GM18867 (cell line): ENCODE measurements at regions not wholly inside any gene's neighbourhood (a gene's known extent, or its start where the extent isn't known, plus 50 kb on each side); places are given as distances from the start of the nearest gene placed in this dataset.
"Not testable (repeated sequence)": the region's sequence is repeated elsewhere in the genome, so short reads cannot be mapped to it uniquely, and the experiment has no call there.

Experiments used
- ATAC-seq: cut with Tn5 transposase; IDR thresholded peaks from one replicate; pipeline ENCODE4 v1.9.1; 2021; ENCODE audit warnings: mild to moderate bottlenecking, moderate library complexity; ENCODE audit not compliant: unreplicated experiment

GRCh38 chr16:29355339-29356059, 51.0 kb downstream of the NPIPB11 start:
- not testable (repeated sequence) for ATAC-seq

- ATAC-seq: not testable (repeated sequence)
These were observed 52.1 kb downstream of the NPIPB11 start for GRCh38 chr16:29354449-29354848.

GRCh38 chr16:29352617-29352999, 53.9 kb downstream of the NPIPB11 start:
- ATAC-seq: not testable (repeated sequence)

GRCh38 chr16:29351970-29352616, 54.4 kb downstream of the NPIPB11 start:
- not testable (repeated sequence) for ATAC-seq

GRCh38 chr16:29351271-29351969, 55.1 kb downstream of the NPIPB11 start:
- not testable (repeated sequence) for ATAC-seq

GRCh38 chr16:29349966-29350365, 56.5 kb downstream of the NPIPB11 start:
- ATAC-seq: not testable (repeated sequence)

- not testable (repeated sequence) for ATAC-seq
These were observed 57.8 kb downstream of the NPIPB11 start for GRCh38 chr16:29348748-29349147.

GRCh38 chr16:29348123-29348690, 58.3 kb downstream of the NPIPB11 start:
- not testable (repeated sequence) for ATAC-seq

- ATAC-seq: peak; percentile 37
These were observed 59.5 kb downstream of the NPIPB11 start for GRCh38 chr16:29346796-29347580.

- ATAC-seq: peak; percentile 57
These were observed 60.3 kb downstream of the NPIPB11 start for GRCh38 chr16:29346203-29346602.

- not testable (repeated sequence) for ATAC-seq
These were observed 63.6 kb downstream of the NPIPB11 start for GRCh38 chr16:29342937-29343336.

GRCh38 chr16:29340779-29341438, 65.6 kb downstream of the NPIPB11 start:
- ATAC-seq: not testable (repeated sequence)

- not testable (repeated sequence) for ATAC-seq
These were observed 66.3 kb downstream of the NPIPB11 start for GRCh38 chr16:29340235-29340634.

GRCh38 chr16:29338821-29339700, 67.5 kb downstream of the NPIPB11 start:
- peak; percentile 77 for ATAC-seq

GRCh38 chr16:29337385-29337901, 69.1 kb downstream of the NPIPB11 start:
- not testable (repeated sequence) for ATAC-seq

- not testable (repeated sequence) for ATAC-seq
These were observed 71.0 kb downstream of the NPIPB11 start for GRCh38 chr16:29335549-29335846.

GRCh38 chr16:29334776-29335548, 71.5 kb downstream of the NPIPB11 start:
- not testable (repeated sequence) for ATAC-seq

- not testable (repeated sequence) for ATAC-seq
These were observed 72.9 kb downstream of the NPIPB11 start for GRCh38 chr16:29333492-29334097.
